GM18907 (cell line): ENCODE measurements at regions not wholly inside any gene's neighbourhood (a gene's known extent, or its start where the extent isn't known, plus 50 kb on each side); places are given as distances from the start of the nearest gene placed in this dataset.

Source experiments
- ATAC-seq: cut with Tn5 transposase; IDR thresholded peaks from one replicate; pipeline ENCODE4 v1.9.1; 2021; ENCODE audit warnings: mild to moderate bottlenecking, moderate library complexity; ENCODE audit not compliant: unreplicated experiment

GRCh38 chr16:47806309-47806847 is 345.2 kb downstream of the PHKB start:
- no peak for ATAC-seq

GRCh38 chr16:47787696-47788095 is 326.6 kb downstream of the PHKB start:
- no peak for ATAC-seq

DNA sequence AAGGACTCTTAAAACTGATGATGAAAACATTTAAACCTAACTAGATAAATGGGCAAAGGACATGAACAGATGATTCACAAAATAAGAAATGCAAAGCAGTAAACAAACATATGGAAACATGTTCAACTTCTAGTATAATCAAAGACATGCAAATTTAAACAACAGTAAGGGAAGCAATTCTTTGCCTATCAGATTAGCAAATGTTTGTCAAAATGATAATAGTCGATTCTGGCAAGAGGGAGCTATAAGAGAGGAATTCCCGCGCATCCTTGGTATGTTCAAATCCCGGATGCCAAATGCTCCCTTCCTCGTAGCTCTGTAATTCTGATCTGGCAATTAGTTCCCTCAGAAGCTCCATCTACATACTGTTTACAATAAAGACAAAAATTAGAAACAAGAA is 320.5 kb downstream of the PHKB start:
- no peak for ATAC-seq

GRCh38 chr16:47780213-47780875 is 319.2 kb downstream of the PHKB start:
- ATAC-seq = no peak

- ATAC-seq = no peak
Measured at GRCh38 chr16:47779201-47780016, 318.3 kb downstream of the PHKB start.

- ATAC-seq = no peak
Measured at GRCh38 chr16:47778106-47778801, 317.1 kb downstream of the PHKB start.

- ATAC-seq = no peak
Measured at GRCh38 chr16:47777220-47777619, 316.1 kb downstream of the PHKB start.

DNA sequence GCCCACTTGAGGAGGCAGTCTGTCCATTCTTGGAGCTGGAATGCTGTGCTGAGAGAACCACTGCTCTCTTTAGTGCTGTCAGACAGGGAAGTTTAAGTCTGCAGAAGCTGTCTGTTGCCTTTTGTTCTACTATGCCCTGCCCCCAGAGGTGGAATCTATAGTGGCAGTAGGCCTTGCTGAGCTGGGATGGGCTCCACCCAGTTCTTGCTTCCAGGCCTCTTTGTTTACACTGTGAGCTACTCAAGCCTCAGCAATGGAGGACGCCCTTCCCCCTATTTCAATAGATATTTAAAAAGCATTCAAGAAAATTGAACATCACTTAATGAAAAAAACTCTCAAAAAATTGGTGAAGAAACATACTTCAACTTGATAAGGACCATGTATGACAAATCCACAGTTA is 313.5 kb downstream of the PHKB start:
- ATAC-seq = no peak

- no peak for ATAC-seq
Measured at GRCh38 chr16:47753659-47754058, 292.5 kb downstream of the PHKB start.
